NCI-H2196 treated with DMSO at 0.1 percent for 48 hours (cell line): ENCODE measurements at regions not wholly inside any gene's neighbourhood (a gene's known extent, or its start where the extent isn't known, plus 50 kb on each side); places are given as distances from the start of the nearest gene placed in this dataset.

Experiments used
- DNase-seq: peaks from one replicate; lab custom pipeline; 2025; ENCODE audit not compliant: unreplicated experiment; lab: John Stamatoyannopoulos, UW

- DNase-seq = no peak
Observed at GRCh38 chr2:12231288-12231687, 484.9 kb downstream of the LPIN1 start.

GRCh38 chr2:12232876-12233275, 483.9 kb upstream of the TRIB2 start:
- no peak for DNase-seq

- DNase-seq = no peak
Observed at GRCh38 chr2:12236136-12236844, 480.4 kb upstream of the TRIB2 start.

GRCh38 chr2:12240206-12240605, 476.5 kb upstream of the TRIB2 start:
- DNase-seq = no peak

GRCh38 chr2:12243381-12243780, 473.4 kb upstream of the TRIB2 start:
- DNase-seq = no peak

GRCh38 chr2:12244070-12244469, 472.7 kb upstream of the TRIB2 start:
- DNase-seq = no peak

GRCh38 chr2:12251121-12251520, 465.6 kb upstream of the TRIB2 start:
- no peak for DNase-seq

GRCh38 chr2:12251749-12252148, 465.0 kb upstream of the TRIB2 start:
- DNase-seq = no peak

GRCh38 chr2:12253167-12253778, 463.5 kb upstream of the TRIB2 start:
- DNase-seq = no peak

GRCh38 chr2:12254280-12254860, 462.4 kb upstream of the TRIB2 start:
- DNase-seq = no peak

GRCh38 chr2:12256206-12256605, 460.5 kb upstream of the TRIB2 start:
- DNase-seq = no peak

- DNase-seq = no peak
Observed at GRCh38 chr2:12257476-12257875, 459.3 kb upstream of the TRIB2 start.

- DNase-seq = no peak
Observed at GRCh38 chr2:12259493-12259892, 457.2 kb upstream of the TRIB2 start.

- DNase-seq = no peak
Observed at GRCh38 chr2:12261986-12262680, 454.6 kb upstream of the TRIB2 start.

- DNase-seq = no peak
Observed at GRCh38 chr2:12262681-12263436, 453.9 kb upstream of the TRIB2 start.

GRCh38 chr2:12263730-12264129, 453.0 kb upstream of the TRIB2 start:
- no peak for DNase-seq

GRCh38 chr2:12264146-12264545, 452.6 kb upstream of the TRIB2 start:
- DNase-seq = no peak

GRCh38 chr2:12265646-12266045, 451.1 kb upstream of the TRIB2 start:
- no peak for DNase-seq

- no peak for DNase-seq
Observed at GRCh38 chr2:12267042-12267441, 449.7 kb upstream of the TRIB2 start.

GRCh38 chr2:12269041-12269972, 447.4 kb upstream of the TRIB2 start:
- DNase-seq = no peak
